ENCODE measurements at regions not wholly inside any gene's neighbourhood (a gene's known extent, or its start where the extent isn't known, plus 50 kb on each side); places are given as distances from the start of the nearest gene placed in this dataset.

GRCh38 chr7:120028636-120029035 is 244.3 kb upstream of the KCND2 start:
- H3K27me3 Mint-ChIP-seq (ENCODE audit: insufficient read depth) = no peaks in the 10 kb centered on the region

GRCh38 chr7:120030876-120031275 is 242.1 kb upstream of the KCND2 start:
- 77% methylated on average over 1 of the region's 1 CpG; no CpG with 5 or more reads in 1 of the 2 experiments for WGBS, 2 experiments (ENCODE audit: insufficient coverage in 1 of 2, insufficient read length in 1 of 2)
- no peak overlapping the region for H3K27ac Mint-ChIP-seq
- peaks cover 2% of the 10 kb centered on the region for H3K4me1 Mint-ChIP-seq
- H3K27me3 Mint-ChIP-seq (ENCODE audit: insufficient read depth) = no peaks in the 10 kb centered on the region
- no peaks in the 10 kb centered on the region for H3K36me3 Mint-ChIP-seq (ENCODE audit: low read depth)
- no peak overlapping the region for H3K4me3 Mint-ChIP-seq
- no peak overlapping the region for H3K27ac ChIP-seq (ENCODE audit: low read depth, low read length)
- H3K9ac ChIP-seq (ENCODE audit: extremely low read depth, low read length, poor library complexity, severe bottlenecking) = no peak overlapping the region
- TF ChIP-seq, protein P1, sequence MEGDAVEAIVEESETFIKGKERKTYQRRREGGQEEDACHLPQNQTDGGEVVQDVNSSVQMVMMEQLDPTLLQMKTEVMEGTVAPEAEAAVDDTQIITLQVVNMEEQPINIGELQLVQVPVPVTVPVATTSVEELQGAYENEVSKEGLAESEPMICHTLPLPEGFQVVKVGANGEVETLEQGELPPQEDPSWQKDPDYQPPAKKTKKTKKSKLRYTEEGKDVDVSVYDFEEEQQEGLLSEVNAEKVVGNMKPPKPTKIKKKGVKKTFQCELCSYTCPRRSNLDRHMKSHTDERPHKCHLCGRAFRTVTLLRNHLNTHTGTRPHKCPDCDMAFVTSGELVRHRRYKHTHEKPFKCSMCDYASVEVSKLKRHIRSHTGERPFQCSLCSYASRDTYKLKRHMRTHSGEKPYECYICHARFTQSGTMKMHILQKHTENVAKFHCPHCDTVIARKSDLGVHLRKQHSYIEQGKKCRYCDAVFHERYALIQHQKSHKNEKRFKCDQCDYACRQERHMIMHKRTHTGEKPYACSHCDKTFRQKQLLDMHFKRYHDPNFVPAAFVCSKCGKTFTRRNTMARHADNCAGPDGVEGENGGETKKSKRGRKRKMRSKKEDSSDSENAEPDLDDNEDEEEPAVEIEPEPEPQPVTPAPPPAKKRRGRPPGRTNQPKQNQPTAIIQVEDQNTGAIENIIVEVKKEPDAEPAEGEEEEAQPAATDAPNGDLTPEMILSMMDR (conservative IDR thresholded peaks at IDR 0.05) = no peak
- no peaks in the 10 kb centered on the region for H3K4me1 ChIP-seq (ENCODE audit: control insufficient read depth, insufficient read depth, low read length)
- H3K36me3 ChIP-seq (ENCODE audit: control insufficient read depth, insufficient read depth, low read length) = no peaks in the 10 kb centered on the region
- no peaks in the 10 kb centered on the region for H3K27me3 ChIP-seq (ENCODE audit: control insufficient read depth, insufficient read depth, low read length, poor library complexity, severe bottlenecking)
- H3K9me3 Mint-ChIP-seq = no peaks in the 10 kb centered on the region
- no peak for DNase-seq
- H3K9me3 ChIP-seq (ENCODE audit: control insufficient read depth, low read length) = no peaks in the 10 kb centered on the region
- H3K4me3 ChIP-seq (ENCODE audit: low read length) = no peak overlapping the region

More at GRCh38 chr7:120028636-120029035, 244.3 kb upstream of the KCND2 start:
- Mint-ChIP-seq H3K36me3 (ENCODE audit: low read depth) (no peaks in the 10 kb centered on the region), H3K27ac (no peak overlapping the region), H3K4me3 (no peak overlapping the region), H3K4me1 (peaks cover 2% of the 10 kb centered on the region), H3K9me3 (no peaks in the 10 kb centered on the region)
- H3K9me3 ChIP-seq (ENCODE audit: control insufficient read depth, low read length) = no peaks in the 10 kb centered on the region
- no peak overlapping the region for H3K27ac ChIP-seq (ENCODE audit: low read depth, low read length)
- no peaks in the 10 kb centered on the region for H3K4me1 ChIP-seq (ENCODE audit: control insufficient read depth, insufficient read depth, low read length)
- no peak overlapping the region for H3K4me3 ChIP-seq (ENCODE audit: low read length)
- no peaks in the 10 kb centered on the region for H3K27me3 ChIP-seq (ENCODE audit: control insufficient read depth, insufficient read depth, low read length, poor library complexity, severe bottlenecking)
- TF ChIP-seq, protein P1 (conservative IDR thresholded peaks at IDR 0.05) = no peak
- no peak for DNase-seq
- 80 to 94% methylated on average over 1 to 3 of the region's 4 CpGs for WGBS, 2 experiments (ENCODE audit: insufficient coverage in 1 of 2, insufficient read length in 1 of 2)
- H3K9ac ChIP-seq (ENCODE audit: extremely low read depth, low read length, poor library complexity, severe bottlenecking) = no peak overlapping the region
- no peaks in the 10 kb centered on the region for H3K36me3 ChIP-seq (ENCODE audit: control insufficient read depth, insufficient read depth, low read length)

- Histone ChIP-seq H3K4me3 (ENCODE audit: low read length) (no peak overlapping the region), H3K36me3 (ENCODE audit: control insufficient read depth, insufficient read depth, low read length) (no peaks in the 10 kb centered on the region), H3K4me1 (ENCODE audit: control insufficient read depth, insufficient read depth, low read length) (no peaks in the 10 kb centered on the region), H3K27ac (ENCODE audit: low read depth, low read length) (no peak overlapping the region), H3K27me3 (ENCODE audit: control insufficient read depth, insufficient read depth, low read length, poor library complexity, severe bottlenecking) (no peaks in the 10 kb centered on the region), H3K9ac (ENCODE audit: extremely low read depth, low read length, poor library complexity, severe bottlenecking) (no peak overlapping the region), H3K9me3 (ENCODE audit: control insufficient read depth, low read length) (no peaks in the 10 kb centered on the region)
- no peaks in the 10 kb centered on the region for H3K36me3 Mint-ChIP-seq (ENCODE audit: low read depth)
- H3K27ac Mint-ChIP-seq = no peak overlapping the region
- no peak overlapping the region for H3K4me3 Mint-ChIP-seq
- H3K27me3 Mint-ChIP-seq (ENCODE audit: insufficient read depth) = no peaks in the 10 kb centered on the region
- WGBS, 2 experiments (ENCODE audit: insufficient coverage in 1 of 2, insufficient read length in 1 of 2) = 30 to 68% methylated on average over 1 to 2 of the region's 2 CpGs
- H3K4me1 Mint-ChIP-seq = peaks cover 2% of the 10 kb centered on the region
- H3K9me3 Mint-ChIP-seq = no peaks in the 10 kb centered on the region
- TF ChIP-seq, protein P1 (conservative IDR thresholded peaks at IDR 0.05) = no peak
- no peak for DNase-seq
These were observed 239.9 kb upstream of the KCND2 start for GRCh38 chr7:120033114-120033513.

All from endodermal cell (in vitro differentiated cells).